Astrocyte (in vitro differentiated cells and primary cell): ENCODE measurements at regions not wholly inside any gene's neighbourhood (a gene's known extent, or its start where the extent isn't known, plus 50 kb on each side); places are given as distances from the start of the nearest gene placed in this dataset.

Experiments used
- CTCF ChIP-seq: IDR thresholded peaks from 2 replicates; pipeline ENCODE4 v1.5.1; 2011; ENCODE audit warnings: low read depth, mild to moderate bottlenecking, inconsistent platforms, low read length, moderate library complexity; ENCODE audit not compliant: insufficient read depth
- EZH2 ChIP-seq: IDR thresholded peaks from 2 replicates; pipeline ENCODE4 v1.6.1; 2012; ENCODE audit warnings: mild to moderate bottlenecking, low read length, inconsistent platforms; ENCODE audit not compliant: insufficient read depth

DNA sequence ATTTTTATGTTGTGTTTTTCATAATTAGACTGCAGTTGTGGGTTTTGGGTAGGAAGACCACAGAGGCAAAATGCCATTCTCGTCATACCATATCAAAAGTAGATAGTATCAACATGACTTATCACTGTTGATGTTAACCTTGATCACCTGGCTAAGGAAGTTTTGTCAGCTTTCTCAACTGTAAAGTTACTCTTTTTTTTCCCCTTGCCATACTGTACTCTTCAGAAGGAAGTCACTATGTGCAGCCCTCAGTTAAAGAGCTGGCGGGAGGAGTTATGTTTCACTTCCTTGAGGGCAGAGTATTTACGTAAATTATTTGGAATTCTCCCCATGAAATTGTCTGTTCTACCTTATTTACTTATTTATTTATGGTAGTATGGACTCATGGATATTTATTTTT is 78.7 kb downstream of the PRORP start:
- TF ChIP-seq CTCF (no peak), EZH2 (no peak)
